ENCODE measurements at regions not wholly inside any gene's neighbourhood (a gene's known extent, or its start where the extent isn't known, plus 50 kb on each side); places are given as distances from the start of the nearest gene placed in this dataset.

GRCh38 chr4:178448372-178449035 lies 1006.3 kb upstream of the AGA start:
- no peak for DNase-seq

- DNase-seq, result no peak
Measured at GRCh38 chr4:178450614-178451013, 1008.4 kb upstream of the AGA start.

GRCh38 chr4:178453057-178453456 lies 1010.8 kb upstream of the AGA start:
- no peak for DNase-seq

GRCh38 chr4:178457286-178457685 lies 1015.0 kb upstream of the AGA start:
- DNase-seq, result no peak

- no peak for DNase-seq
Measured at GRCh38 chr4:178462710-178463109, 1020.5 kb upstream of the AGA start.

GRCh38 chr4:178463747-178464146 lies 1021.5 kb upstream of the AGA start:
- DNase-seq, result no peak

DNA sequence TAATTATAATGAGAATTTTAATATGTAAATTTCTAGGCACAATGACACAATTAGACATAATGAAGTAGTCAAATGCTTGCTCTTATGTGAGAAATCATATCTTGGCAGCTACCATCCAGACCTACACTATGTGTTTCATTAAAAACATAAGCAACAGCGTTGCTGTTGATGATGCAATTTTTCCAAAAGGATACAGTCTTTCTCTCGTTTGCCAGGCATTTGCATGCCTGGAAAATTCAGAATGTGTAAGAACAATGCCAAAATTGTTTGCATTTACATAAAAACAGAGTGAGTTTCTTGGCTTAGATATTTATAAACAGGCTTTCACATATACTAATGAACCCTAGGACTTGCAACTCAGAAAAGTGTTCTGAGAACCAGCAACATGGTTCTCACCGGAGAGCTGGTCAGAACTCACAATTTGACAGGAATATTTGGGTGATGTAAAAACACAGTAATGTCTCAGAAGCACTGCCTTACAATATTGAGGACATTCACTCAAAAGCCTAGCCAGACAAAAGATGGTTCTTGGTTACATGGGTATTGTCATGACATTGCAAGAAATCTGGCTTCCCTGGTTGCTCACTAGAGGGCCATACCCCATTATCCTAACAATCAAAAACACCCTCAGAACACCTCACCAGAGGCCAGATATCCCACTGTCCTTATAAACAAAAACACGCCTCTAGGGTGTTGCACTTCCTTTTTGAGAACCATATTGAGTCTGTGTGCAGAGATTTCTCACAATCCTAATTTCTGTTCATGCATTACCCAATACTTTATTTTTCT lies 1029.0 kb upstream of the AGA start:
- no peak for DNase-seq

GRCh38 chr4:178471994-178472393 lies 1029.8 kb upstream of the AGA start:
- no peak for DNase-seq

GRCh38 chr4:178480105-178480504 lies 1037.9 kb upstream of the AGA start:
- DNase-seq, result no peak

GRCh38 chr4:178480881-178481280 lies 1038.6 kb upstream of the AGA start:
- DNase-seq, result no peak

GRCh38 chr4:178481564-178481963 lies 1039.3 kb upstream of the AGA start:
- DNase-seq, result no peak

GRCh38 chr4:178523038-178523437 lies 1080.8 kb upstream of the AGA start:
- no peak for DNase-seq

- DNase-seq, result no peak
Measured at GRCh38 chr4:178535939-178536579, 1093.8 kb upstream of the AGA start.

- no peak for DNase-seq
Measured at GRCh38 chr4:178553201-178553600, 1111.0 kb upstream of the AGA start.

GRCh38 chr4:178554352-178554751 lies 1112.1 kb upstream of the AGA start:
- no peak for DNase-seq

- no peak for DNase-seq
Measured at GRCh38 chr4:178556796-178557195, 1114.6 kb upstream of the AGA start.

DNA sequence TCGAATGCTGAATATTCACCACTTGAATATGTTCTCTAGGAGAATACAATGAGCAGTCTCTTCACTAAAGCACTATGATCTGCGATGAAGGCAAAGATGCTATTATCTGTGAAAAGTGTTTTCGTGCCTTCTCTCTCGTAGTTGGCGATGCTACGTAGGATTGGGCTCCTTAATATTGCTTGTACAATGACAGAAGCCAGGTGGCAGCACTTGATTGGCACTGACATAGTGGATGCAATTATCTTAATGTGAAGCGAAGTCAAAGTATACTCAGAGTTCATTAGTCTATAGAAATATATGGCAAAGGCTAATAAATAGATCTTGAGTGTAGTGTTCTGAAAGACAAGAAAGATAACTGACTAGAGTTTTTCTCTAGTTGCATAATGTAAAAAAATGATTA lies 1135.7 kb upstream of the AGA start:
- DNase-seq, result no peak

DNA sequence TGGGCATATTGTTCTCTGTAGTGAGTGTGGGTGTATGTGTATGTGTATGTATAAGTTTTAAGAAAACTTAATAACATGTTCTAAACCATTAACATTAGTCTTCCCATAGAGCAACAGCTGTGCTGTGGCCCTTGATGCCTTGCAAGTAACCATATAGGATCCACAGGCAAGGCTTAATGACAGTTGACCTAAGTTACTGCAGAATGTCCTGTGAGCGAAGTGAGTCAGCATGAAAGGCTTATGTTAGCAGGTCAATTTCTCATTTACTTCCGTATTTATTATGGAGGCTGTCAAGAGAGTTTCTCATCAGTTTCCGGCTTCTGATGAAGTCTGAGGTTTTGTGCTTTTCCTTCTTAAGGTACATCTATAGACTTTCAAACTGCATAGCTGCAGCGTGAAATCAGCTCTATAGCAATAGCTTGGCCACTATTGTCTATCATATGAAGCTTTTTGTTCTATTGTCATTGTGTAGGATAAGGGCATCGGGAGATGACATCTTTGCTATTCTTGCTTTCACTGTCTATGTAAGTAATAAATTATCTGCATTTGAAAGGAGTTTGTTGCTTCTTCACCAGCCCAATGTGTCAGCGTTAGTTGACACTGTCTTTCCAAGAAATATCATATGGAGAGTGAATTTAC lies 1153.4 kb upstream of the AGA start:
- DNase-seq, result no peak

- DNase-seq, result no peak
Measured at GRCh38 chr4:178598672-178599071, 1156.4 kb upstream of the AGA start.

- DNase-seq, result no peak
Measured at GRCh38 chr4:178599521-178599920, 1157.3 kb upstream of the AGA start.

DNA sequence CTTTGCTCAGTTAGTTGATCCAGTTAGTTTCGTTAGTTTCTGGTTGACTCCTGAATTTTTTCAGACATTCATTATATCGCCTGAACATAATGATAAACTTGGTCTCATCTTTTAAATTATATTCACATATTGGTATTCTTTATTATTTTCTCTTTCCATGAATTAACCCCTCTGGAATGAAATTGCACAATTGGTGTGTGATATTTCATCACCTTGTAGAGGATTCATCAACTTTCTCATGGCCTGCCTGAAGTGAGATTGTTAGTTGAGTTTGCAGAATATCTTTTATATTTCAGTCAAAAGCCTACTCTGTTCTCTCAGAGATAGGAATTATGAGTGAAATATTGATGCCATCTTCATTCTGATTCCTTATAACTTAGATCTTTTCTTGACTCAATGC lies 1160.6 kb upstream of the AGA start:
- DNase-seq, result no peak

GRCh38 chr4:178611062-178611461 lies 1168.8 kb upstream of the AGA start:
- no peak for DNase-seq

- no peak for DNase-seq
Measured at GRCh38 chr4:178612733-178613132, 1170.5 kb upstream of the AGA start.

- no peak for DNase-seq
Measured at GRCh38 chr4:178632415-178632814, 1190.2 kb upstream of the AGA start.

Data from activated T-cell treated with anti-CD3 and anti-CD28 coated beads, Interleukin-2, amount 50 U/mL, for 1 hour (primary cell).